ENCODE measurements at regions not wholly inside any gene's neighbourhood (a gene's known extent, or its start where the extent isn't known, plus 50 kb on each side); places are given as distances from the start of the nearest gene placed in this dataset.

GRCh38 chr4:34790131-34790530 lies 1454.2 kb downstream of the ARAP2 start:
- Histone ChIP-seq H3K27ac (ENCODE audit: low read depth, low read length, poor library complexity, severe bottlenecking) (no peak overlapping the region), H3K27me3 (replicated peaks; ENCODE audit: insufficient read depth, low read depth, low read length, poor library complexity) (no peaks in the 10 kb centered on the region), H3K9me3 (ENCODE audit: low read depth, low read length, poor library complexity, severe bottlenecking) (no peaks in the 10 kb centered on the region), H3K4me1 (ENCODE audit: insufficient read depth, low read length, poor library complexity, severe bottlenecking) (no peaks in the 10 kb centered on the region), H3K36me3 (ENCODE audit: insufficient read depth, low read length, poor library complexity, severe bottlenecking) (no peaks in the 10 kb centered on the region), H3K4me3 (ENCODE audit: low read depth, low read length, poor library complexity, severe bottlenecking) (no peak overlapping the region)
- no TSS peak for BruUV-seq (replicated peaks)
- no peak for DNase-seq (ENCODE audit: low spot score)
- TF ChIP-seq, protein P1, sequence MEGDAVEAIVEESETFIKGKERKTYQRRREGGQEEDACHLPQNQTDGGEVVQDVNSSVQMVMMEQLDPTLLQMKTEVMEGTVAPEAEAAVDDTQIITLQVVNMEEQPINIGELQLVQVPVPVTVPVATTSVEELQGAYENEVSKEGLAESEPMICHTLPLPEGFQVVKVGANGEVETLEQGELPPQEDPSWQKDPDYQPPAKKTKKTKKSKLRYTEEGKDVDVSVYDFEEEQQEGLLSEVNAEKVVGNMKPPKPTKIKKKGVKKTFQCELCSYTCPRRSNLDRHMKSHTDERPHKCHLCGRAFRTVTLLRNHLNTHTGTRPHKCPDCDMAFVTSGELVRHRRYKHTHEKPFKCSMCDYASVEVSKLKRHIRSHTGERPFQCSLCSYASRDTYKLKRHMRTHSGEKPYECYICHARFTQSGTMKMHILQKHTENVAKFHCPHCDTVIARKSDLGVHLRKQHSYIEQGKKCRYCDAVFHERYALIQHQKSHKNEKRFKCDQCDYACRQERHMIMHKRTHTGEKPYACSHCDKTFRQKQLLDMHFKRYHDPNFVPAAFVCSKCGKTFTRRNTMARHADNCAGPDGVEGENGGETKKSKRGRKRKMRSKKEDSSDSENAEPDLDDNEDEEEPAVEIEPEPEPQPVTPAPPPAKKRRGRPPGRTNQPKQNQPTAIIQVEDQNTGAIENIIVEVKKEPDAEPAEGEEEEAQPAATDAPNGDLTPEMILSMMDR (conservative IDR thresholded peaks at IDR 0.05; ENCODE audit: low read depth, low read length), result no peak
- TF ChIP-seq EZH2 (IDR thresholded peaks at IDR 0.05; ENCODE audit: borderline replicate concordance, low read depth, low read length, poor library complexity, severe bottlenecking), result no peak
- POLR2A ChIA-PET (ENCODE audit: low non-redundant PET), result no interaction called here
- intact Hi-C loops (cut with micrococcal nuclease; ENCODE audit: unreplicated experiment), result no loop called here
- CTCF ChIA-PET, result no interaction called here

GRCh38 chr4:34791209-34791608 lies 1453.1 kb downstream of the ARAP2 start:
- no peaks in the 10 kb centered on the region for H3K9me3 ChIP-seq (ENCODE audit: low read depth, low read length, poor library complexity, severe bottlenecking)
- H3K4me3 ChIP-seq (ENCODE audit: low read depth, low read length, poor library complexity, severe bottlenecking), result no peak overlapping the region
- BruUV-seq (replicated peaks), result no TSS peak
- ChIA-PET CTCF (interaction anchor here (0.7 kb wide), 1 partner anchor 128 kb away, joined by 3 read pairs; no protein-coding TSS in a partner anchor), POLR2A (ENCODE audit: low non-redundant PET) (no interaction called here)
- no peak for DNase-seq (ENCODE audit: low spot score)
- H3K27me3 ChIP-seq (replicated peaks; ENCODE audit: insufficient read depth, low read depth, low read length, poor library complexity), result no peaks in the 10 kb centered on the region
- H3K4me1 ChIP-seq (ENCODE audit: insufficient read depth, low read length, poor library complexity, severe bottlenecking), result no peaks in the 10 kb centered on the region
- TF ChIP-seq, protein P1 (conservative IDR thresholded peaks at IDR 0.05; ENCODE audit: low read depth, low read length), result no peak
- no peak for TF ChIP-seq EZH2 (IDR thresholded peaks at IDR 0.05; ENCODE audit: borderline replicate concordance, low read depth, low read length, poor library complexity, severe bottlenecking)
- intact Hi-C loops (cut with micrococcal nuclease; ENCODE audit: unreplicated experiment), result no loop called here
- H3K27ac ChIP-seq (ENCODE audit: low read depth, low read length, poor library complexity, severe bottlenecking), result no peak overlapping the region
- no peaks in the 10 kb centered on the region for H3K36me3 ChIP-seq (ENCODE audit: insufficient read depth, low read length, poor library complexity, severe bottlenecking)

DNA sequence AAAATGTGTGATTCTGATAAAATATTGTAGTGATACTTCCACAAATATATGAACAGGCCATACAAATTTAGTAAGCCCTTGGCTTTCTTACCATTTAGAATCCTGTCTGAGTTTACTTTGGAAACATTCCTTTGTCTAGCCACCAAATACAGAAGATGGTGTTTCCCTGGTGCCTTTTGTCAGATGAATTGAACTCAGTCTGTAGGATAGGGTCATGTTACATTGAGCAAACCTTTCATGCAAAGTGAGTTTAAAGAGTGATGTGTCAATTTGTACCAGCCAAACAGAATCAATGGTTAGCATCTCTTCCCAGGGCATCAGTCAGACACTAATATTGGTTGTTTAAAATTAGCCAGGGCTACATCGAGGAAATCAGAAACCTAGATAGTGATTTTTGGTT lies 1443.4 kb downstream of the ARAP2 start:
- BruUV-seq (replicated peaks), result no TSS peak
- Histone ChIP-seq H3K4me3 (ENCODE audit: low read depth, low read length, poor library complexity, severe bottlenecking) (no peak overlapping the region), H3K27me3 (replicated peaks; ENCODE audit: insufficient read depth, low read depth, low read length, poor library complexity) (no peaks in the 10 kb centered on the region), H3K36me3 (ENCODE audit: insufficient read depth, low read length, poor library complexity, severe bottlenecking) (no peaks in the 10 kb centered on the region), H3K27ac (ENCODE audit: low read depth, low read length, poor library complexity, severe bottlenecking) (no peak overlapping the region), H3K4me1 (ENCODE audit: insufficient read depth, low read length, poor library complexity, severe bottlenecking) (no peaks in the 10 kb centered on the region), H3K9me3 (ENCODE audit: low read depth, low read length, poor library complexity, severe bottlenecking) (peaks cover 13% of the 10 kb centered on the region)
- POLR2A ChIA-PET (ENCODE audit: low non-redundant PET), result no interaction called here
- CTCF ChIA-PET, result no interaction called here
- DNase-seq (ENCODE audit: low spot score), result no peak
- TF ChIP-seq, protein P1 (conservative IDR thresholded peaks at IDR 0.05; ENCODE audit: low read depth, low read length), result no peak
- no peak for TF ChIP-seq EZH2 (IDR thresholded peaks at IDR 0.05; ENCODE audit: borderline replicate concordance, low read depth, low read length, poor library complexity, severe bottlenecking)
- intact Hi-C loops (cut with micrococcal nuclease; ENCODE audit: unreplicated experiment), result no loop called here
